Stimulated activated CD8-positive, alpha-beta memory T cell treated with anti-CD3 and anti-CD28 coated beads, Interleukin-2, amount 100 ng/mL, for 1 hour (primary cell): ENCODE measurements at regions not wholly inside any gene's neighbourhood (a gene's known extent, or its start where the extent isn't known, plus 50 kb on each side); places are given as distances from the start of the nearest gene placed in this dataset.
"Not testable (repeated sequence)": the region's sequence is repeated elsewhere in the genome, so short reads cannot be mapped to it uniquely, and the experiment has no call there.

Experiments
- DNase-seq, 2 donors: peaks; one replicate each; pipeline ENCODE4 v3.0.0-alpha.2; 2020; ENCODE audit warnings: low read depth in 2 of 2

GRCh38 chr6:156191390-156191789 lies 585.8 kb upstream of the ARID1B start:
- not testable (repeated sequence) for DNase-seq

- DNase-seq: no peak
These were observed 586.9 kb upstream of the ARID1B start for GRCh38 chr6:156190270-156190669.

- no peak for DNase-seq
These were observed 587.5 kb upstream of the ARID1B start for GRCh38 chr6:156189714-156190113.

GRCh38 chr6:156189195-156189594 lies 588.0 kb upstream of the ARID1B start:
- DNase-seq: no peak

- no peak for DNase-seq
These were observed 592.1 kb upstream of the ARID1B start for GRCh38 chr6:156185113-156185512.

GRCh38 chr6:156183678-156184077 lies 593.5 kb upstream of the ARID1B start:
- no peak for DNase-seq

GRCh38 chr6:156182356-156182755 lies 594.8 kb upstream of the ARID1B start:
- no peak for DNase-seq

GRCh38 chr6:156181506-156181905 lies 595.7 kb upstream of the ARID1B start:
- DNase-seq: no peak

- no peak for DNase-seq
These were observed 601.2 kb upstream of the ARID1B start for GRCh38 chr6:156175971-156176421.

- no peak for DNase-seq
These were observed 601.7 kb upstream of the ARID1B start for GRCh38 chr6:156175433-156175832.

GRCh38 chr6:156174031-156174890 lies 602.9 kb upstream of the ARID1B start:
- no peak for DNase-seq

- no peak for DNase-seq
These were observed 607.8 kb upstream of the ARID1B start for GRCh38 chr6:156169371-156169770.

GRCh38 chr6:156167625-156168071 lies 609.5 kb upstream of the ARID1B start:
- no peak for DNase-seq

GRCh38 chr6:156167016-156167624 lies 610.1 kb upstream of the ARID1B start:
- DNase-seq: no peak

- no peak for DNase-seq
These were observed 611.1 kb upstream of the ARID1B start for GRCh38 chr6:156166093-156166492.

GRCh38 chr6:156164701-156165452 lies 612.3 kb upstream of the ARID1B start:
- no peak for DNase-seq

- DNase-seq: no peak
These were observed 613.9 kb upstream of the ARID1B start for GRCh38 chr6:156163311-156163710.

- no peak for DNase-seq
These were observed 615.7 kb upstream of the ARID1B start for GRCh38 chr6:156161471-156161870.

- DNase-seq: no peak
These were observed 616.4 kb upstream of the ARID1B start for GRCh38 chr6:156160795-156161165.

- no peak for DNase-seq
These were observed 617.0 kb upstream of the ARID1B start for GRCh38 chr6:156160007-156160794.

- DNase-seq: no peak
These were observed 622.3 kb upstream of the ARID1B start for GRCh38 chr6:156154896-156155295.

- DNase-seq: no peak
These were observed 626.8 kb upstream of the ARID1B start for GRCh38 chr6:156150391-156150790.
